IMR-90 (cell line): ENCODE measurements at regions not wholly inside any gene's neighbourhood (a gene's known extent, or its start where the extent isn't known, plus 50 kb on each side); places are given as distances from the start of the nearest gene placed in this dataset.

ENCODE experiments used
- BHLHE40 ChIP-seq: fragments of 150-350 bp; IDR thresholded peaks from 2 replicates; pipeline ENCODE4 v1.6.1; 2016; ENCODE audit warnings: mild to moderate bottlenecking, low read depth, low read length
- CEBPB ChIP-seq: IDR thresholded peaks from 2 replicates; pipeline ENCODE4 v1.6.1; 2012; ENCODE audit warnings: low read depth, low read length, improper control_type of control experiment
- CTCF ChIP-seq: conservative IDR thresholded peaks from 2 replicates; pipeline ENCODE4 v1.5.1; 2012; ENCODE audit warnings: mild to moderate bottlenecking, low read depth, low read length, improper control_type of control experiment
- MAZ ChIP-seq: IDR thresholded peaks from 2 replicates; pipeline ENCODE4 v1.6.1; 2012; ENCODE audit warnings: low read depth, mild to moderate bottlenecking, low read length, improper control_type of control experiment, moderate library complexity, borderline replicate concordance
- MXI1 ChIP-seq: IDR thresholded peaks from 2 replicates; pipeline ENCODE4 v1.6.1; 2012; ENCODE audit warnings: low read depth, mild to moderate bottlenecking, low read length, moderate library complexity, borderline replicate concordance
- NFE2L2 ChIP-seq: fragments of 150-350 bp; IDR thresholded peaks from 2 replicates; pipeline ENCODE4 v1.6.1; 2016; ENCODE audit warnings: low read depth, mild to moderate bottlenecking, low read length
- POLR2A ChIP-seq: IDR thresholded peaks from 2 replicates; pipeline ENCODE4 v1.6.1; 2012; ENCODE audit warnings: mild to moderate bottlenecking, low read depth, low read length
- RAD21 ChIP-seq: IDR thresholded peaks from 2 replicates; pipeline ENCODE4 v1.6.1; 2012; ENCODE audit warnings: low read length, improper control_type of control experiment
- RCOR1 ChIP-seq: IDR thresholded peaks from 2 replicates; pipeline ENCODE4 v1.6.1; 2012; ENCODE audit warnings: mild to moderate bottlenecking, low read length, improper control_type of control experiment; ENCODE audit not compliant: insufficient replicate concordance
- RFX5 ChIP-seq: IDR thresholded peaks from 2 replicates; pipeline ENCODE4 v1.8.0; 2012; ENCODE audit warnings: low read depth, mild to moderate bottlenecking, low read length, moderate library complexity
- SMC3 ChIP-seq: fragments of 150-350 bp; IDR thresholded peaks from 2 replicates; pipeline ENCODE4 v1.6.1; 2016; ENCODE audit warnings: low read depth, mild to moderate bottlenecking, antibody characterized with exemption, low read length, moderate library complexity
- USF2 ChIP-seq: fragments of 150-350 bp; IDR thresholded peaks from 2 replicates; pipeline ENCODE4 v1.6.1; 2017; ENCODE audit warnings: mild to moderate bottlenecking, antibody characterized with exemption, low read length, low read depth
- TF ChIP-seq, protein P1 (sequence below): fragments of 150-350 bp; IDR thresholded peaks from 2 replicates; pipeline ENCODE4 v1.6.1; 2016; ENCODE audit warnings: low read depth, mild to moderate bottlenecking, low read length, moderate library complexity, borderline replicate concordance

DNA sequence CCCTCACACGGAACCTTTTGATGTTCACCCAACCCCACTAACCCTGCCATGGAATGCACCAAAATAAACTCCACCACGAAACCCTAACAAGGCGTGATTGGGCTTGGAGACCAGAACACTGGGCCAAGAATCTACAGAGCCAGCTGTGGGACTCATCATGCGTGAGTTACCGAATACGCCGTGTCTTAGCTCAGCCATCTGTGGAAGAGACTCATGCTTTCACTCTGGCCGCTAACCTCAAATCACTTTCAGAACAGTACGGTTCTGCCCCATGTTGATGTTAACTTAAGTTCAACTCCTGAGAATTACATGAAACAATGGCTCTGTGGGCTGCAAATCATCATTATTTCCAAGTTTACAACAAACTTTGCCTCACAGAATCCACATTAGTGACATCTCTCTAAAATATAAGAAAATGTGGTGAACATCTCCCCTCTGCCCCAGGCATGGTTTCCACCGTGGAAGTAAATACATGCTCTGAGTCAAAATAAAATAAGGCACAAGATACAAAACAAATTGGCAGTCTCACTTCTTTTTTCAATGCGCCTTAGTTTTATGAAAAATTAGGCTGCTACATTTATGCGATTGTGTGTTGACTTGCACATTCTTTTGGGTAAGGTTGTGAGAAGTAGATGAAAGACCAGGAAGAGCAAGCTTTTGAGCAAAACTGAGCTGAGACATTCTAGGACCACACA, 308.9 kb upstream of the EXOC2 start:
- TF ChIP-seq CTCF, result no peak
- no peak for TF ChIP-seq CEBPB
- no peak for TF ChIP-seq MXI1
- TF ChIP-seq RCOR1, result no peak
- TF ChIP-seq POLR2A, result no peak
- TF ChIP-seq MAZ, result no peak
- no peak for TF ChIP-seq SMC3
- TF ChIP-seq RFX5, result no peak
- no peak for TF ChIP-seq NFE2L2
- TF ChIP-seq USF2, result no peak
- TF ChIP-seq RAD21, result no peak
- TF ChIP-seq, protein P1, sequence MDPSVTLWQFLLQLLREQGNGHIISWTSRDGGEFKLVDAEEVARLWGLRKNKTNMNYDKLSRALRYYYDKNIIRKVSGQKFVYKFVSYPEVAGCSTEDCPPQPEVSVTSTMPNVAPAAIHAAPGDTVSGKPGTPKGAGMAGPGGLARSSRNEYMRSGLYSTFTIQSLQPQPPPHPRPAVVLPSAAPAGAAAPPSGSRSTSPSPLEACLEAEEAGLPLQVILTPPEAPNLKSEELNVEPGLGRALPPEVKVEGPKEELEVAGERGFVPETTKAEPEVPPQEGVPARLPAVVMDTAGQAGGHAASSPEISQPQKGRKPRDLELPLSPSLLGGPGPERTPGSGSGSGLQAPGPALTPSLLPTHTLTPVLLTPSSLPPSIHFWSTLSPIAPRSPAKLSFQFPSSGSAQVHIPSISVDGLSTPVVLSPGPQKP, result no peak
- TF ChIP-seq BHLHE40, result no peak
